Liver (tissue), 2 donors: ENCODE measurements at regions not wholly inside any gene's neighbourhood (a gene's known extent, or its start where the extent isn't known, plus 50 kb on each side); places are given as distances from the start of the nearest gene placed in this dataset.

Source experiments
- CTCF ChIP-seq: fragments of 150-350 bp; IDR thresholded peaks from 2 replicates; pipeline ENCODE4 v1.5.1; 2017; ENCODE audit warnings: improper control_type of control experiment, low read depth, low read length; ENCODE audit not compliant: missing input control
- REST ChIP-seq: IDR thresholded peaks from 2 replicates; pipeline ENCODE4 v1.6.1; 2016; ENCODE audit warnings: antibody characterized with exemption, mild to moderate bottlenecking
- TF ChIP-seq, protein P1 (sequence below): IDR thresholded peaks from 2 replicates; pipeline ENCODE4 v1.6.1; 2016; ENCODE audit warnings: antibody characterized with exemption
- donor health status: healthy.

GRCh38 chr4:18690291-18690955, 668.9 kb upstream of the LCORL start:
- TF ChIP-seq, protein P1, sequence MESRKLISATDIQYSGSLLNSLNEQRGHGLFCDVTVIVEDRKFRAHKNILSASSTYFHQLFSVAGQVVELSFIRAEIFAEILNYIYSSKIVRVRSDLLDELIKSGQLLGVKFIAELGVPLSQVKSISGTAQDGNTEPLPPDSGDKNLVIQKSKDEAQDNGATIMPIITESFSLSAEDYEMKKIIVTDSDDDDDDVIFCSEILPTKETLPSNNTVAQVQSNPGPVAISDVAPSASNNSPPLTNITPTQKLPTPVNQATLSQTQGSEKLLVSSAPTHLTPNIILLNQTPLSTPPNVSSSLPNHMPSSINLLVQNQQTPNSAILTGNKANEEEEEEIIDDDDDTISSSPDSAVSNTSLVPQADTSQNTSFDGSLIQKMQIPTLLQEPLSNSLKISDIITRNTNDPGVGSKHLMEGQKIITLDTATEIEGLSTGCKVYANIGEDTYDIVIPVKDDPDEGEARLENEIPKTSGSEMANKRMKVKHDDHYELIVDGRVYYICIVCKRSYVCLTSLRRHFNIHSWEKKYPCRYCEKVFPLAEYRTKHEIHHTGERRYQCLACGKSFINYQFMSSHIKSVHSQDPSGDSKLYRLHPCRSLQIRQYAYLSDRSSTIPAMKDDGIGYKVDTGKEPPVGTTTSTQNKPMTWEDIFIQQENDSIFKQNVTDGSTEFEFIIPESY, result no peak
- no peak for TF ChIP-seq CTCF
- TF ChIP-seq REST, result no peak
